ENCODE measurements at regions not wholly inside any gene's neighbourhood (a gene's known extent, or its start where the extent isn't known, plus 50 kb on each side); places are given as distances from the start of the nearest gene placed in this dataset.

DNA sequence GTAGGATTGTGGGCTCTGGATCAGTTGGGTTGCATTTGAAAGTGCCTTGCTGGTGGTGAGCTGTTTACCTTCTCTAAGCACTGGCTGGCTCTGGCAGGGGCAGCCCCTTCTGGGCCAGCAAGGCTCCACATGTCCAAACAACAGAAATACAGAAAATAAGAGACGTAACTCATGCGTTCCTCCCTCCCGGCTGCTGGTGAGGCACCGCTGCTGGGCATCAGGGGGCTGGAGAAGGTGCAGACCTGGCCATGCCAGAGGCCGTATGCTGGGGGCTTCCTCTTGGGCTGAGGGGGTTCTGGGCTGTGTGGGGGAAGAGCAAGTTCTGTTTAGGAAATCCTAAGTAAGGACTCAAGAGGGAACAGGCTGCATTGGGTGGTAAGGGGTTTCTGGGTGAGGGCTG is 140.6 kb downstream of the URI1 start:
- DNase-seq: no peak
- TF ChIP-seq EP300 (IDR thresholded peaks at IDR 0.05): no peak
- TF ChIP-seq, protein P1, sequence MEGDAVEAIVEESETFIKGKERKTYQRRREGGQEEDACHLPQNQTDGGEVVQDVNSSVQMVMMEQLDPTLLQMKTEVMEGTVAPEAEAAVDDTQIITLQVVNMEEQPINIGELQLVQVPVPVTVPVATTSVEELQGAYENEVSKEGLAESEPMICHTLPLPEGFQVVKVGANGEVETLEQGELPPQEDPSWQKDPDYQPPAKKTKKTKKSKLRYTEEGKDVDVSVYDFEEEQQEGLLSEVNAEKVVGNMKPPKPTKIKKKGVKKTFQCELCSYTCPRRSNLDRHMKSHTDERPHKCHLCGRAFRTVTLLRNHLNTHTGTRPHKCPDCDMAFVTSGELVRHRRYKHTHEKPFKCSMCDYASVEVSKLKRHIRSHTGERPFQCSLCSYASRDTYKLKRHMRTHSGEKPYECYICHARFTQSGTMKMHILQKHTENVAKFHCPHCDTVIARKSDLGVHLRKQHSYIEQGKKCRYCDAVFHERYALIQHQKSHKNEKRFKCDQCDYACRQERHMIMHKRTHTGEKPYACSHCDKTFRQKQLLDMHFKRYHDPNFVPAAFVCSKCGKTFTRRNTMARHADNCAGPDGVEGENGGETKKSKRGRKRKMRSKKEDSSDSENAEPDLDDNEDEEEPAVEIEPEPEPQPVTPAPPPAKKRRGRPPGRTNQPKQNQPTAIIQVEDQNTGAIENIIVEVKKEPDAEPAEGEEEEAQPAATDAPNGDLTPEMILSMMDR (IDR thresholded peaks at IDR 0.05): no peak
- TF ChIP-seq POLR2A (IDR thresholded peaks at IDR 0.05): no peak
- H3K27me3 ChIP-seq: no peaks in the 10 kb centered on the region
- WGBS, 3 donors: 76 to 94% (median 94%) methylated on average over 5 of the region's 5 CpGs
- peaks cover 11% of the 10 kb centered on the region for H3K4me1 ChIP-seq (ENCODE audit: insufficient read depth)
- peaks cover 0 to 3% of the 10 kb centered on the region in 2 donors for H3K9me3 ChIP-seq
- no peaks in the 10 kb centered on the region for H3K36me3 ChIP-seq
- intact Hi-C loops (cut with DNase I): no loop called here
- no peak overlapping the region for H3K27ac ChIP-seq
- H3K4me3 ChIP-seq: no peak overlapping the region

DNA sequence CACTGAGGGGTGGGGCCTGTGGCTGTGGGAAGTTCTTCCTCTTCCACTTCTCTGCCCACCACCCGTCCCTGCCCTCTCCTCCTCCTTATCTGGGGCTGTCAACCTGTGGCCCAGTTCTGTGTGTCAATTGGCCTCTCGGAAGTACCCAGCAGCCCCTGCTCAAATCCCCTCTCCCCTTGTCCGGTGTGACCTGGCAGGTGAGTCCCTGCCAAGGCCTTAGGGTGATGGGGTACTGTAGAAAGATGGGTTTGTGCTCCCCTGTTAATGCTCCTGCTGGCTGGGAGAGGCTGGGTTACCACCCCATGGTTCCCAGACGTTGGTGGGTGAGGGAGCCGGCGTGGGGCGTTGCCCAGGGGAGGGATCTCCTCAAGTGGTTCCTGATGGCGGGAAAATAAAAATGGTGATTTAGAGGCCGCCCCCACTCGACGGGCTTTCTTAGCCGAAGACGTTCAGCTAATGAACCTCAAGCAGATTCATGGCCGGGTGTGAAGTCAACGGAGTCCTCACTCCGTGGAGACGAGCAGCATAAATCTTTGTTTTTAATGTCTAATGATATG is 141.2 kb downstream of the URI1 start:
- H3K36me3 ChIP-seq: no peaks in the 10 kb centered on the region
- H3K9me3 ChIP-seq: peaks cover 0 to 3% of the 10 kb centered on the region in 2 donors
- peaks cover 11% of the 10 kb centered on the region for H3K4me1 ChIP-seq (ENCODE audit: insufficient read depth)
- TF ChIP-seq, protein P1 (IDR thresholded peaks at IDR 0.05): no peak
- TF ChIP-seq EP300 (IDR thresholded peaks at IDR 0.05) (no peak), POLR2A (IDR thresholded peaks at IDR 0.05) (no peak)
- H3K27me3 ChIP-seq: no peaks in the 10 kb centered on the region
- intact Hi-C loops (cut with DNase I): no loop called here
- H3K27ac ChIP-seq: no peak overlapping the region
- no peak overlapping the region for H3K4me3 ChIP-seq
- whole genome bisulfite sequencing, 3 donors: 46 to 54% (median 47%) methylated on average over 17 of the region's 17 CpGs
- DNase-seq: no peak

DNA sequence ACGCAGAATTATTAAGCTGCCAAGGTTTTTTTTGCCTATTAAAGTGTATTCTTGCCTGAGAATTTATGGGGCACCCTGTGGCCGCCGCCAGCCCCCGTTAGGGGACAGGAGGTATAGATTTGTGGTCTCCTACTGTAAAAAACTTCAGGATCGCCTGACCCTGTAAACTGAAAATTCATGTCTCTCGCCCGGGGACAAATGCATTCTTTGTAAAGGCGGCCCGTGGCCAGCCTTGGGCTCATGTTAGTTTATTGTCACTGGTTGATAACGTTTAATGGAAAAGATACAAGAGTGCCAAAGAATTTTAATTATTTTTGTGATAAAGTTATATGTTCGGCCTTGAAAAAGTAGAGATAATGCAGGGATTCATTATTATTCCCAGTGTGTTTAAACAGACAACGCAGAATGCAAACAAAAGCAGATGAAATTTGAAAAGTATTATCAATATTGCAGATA is 141.7 kb downstream of the URI1 start:
- H3K27ac ChIP-seq: no peak overlapping the region
- peaks cover 11% of the 10 kb centered on the region for H3K4me1 ChIP-seq (ENCODE audit: insufficient read depth)
- no peaks in the 10 kb centered on the region for H3K36me3 ChIP-seq
- H3K9me3 ChIP-seq: peaks cover 0 to 3% of the 10 kb centered on the region in 2 donors
- no peaks in the 10 kb centered on the region for H3K27me3 ChIP-seq
- intact Hi-C loops (cut with DNase I): no loop called here
- DNase-seq: no peak
- WGBS, 3 donors: 13 to 28% (median 27%) methylated on average over 12 of the region's 12 CpGs
- no peak for TF ChIP-seq POLR2A (IDR thresholded peaks at IDR 0.05)
- TF ChIP-seq EP300 (IDR thresholded peaks at IDR 0.05): no peak
- TF ChIP-seq, protein P1 (IDR thresholded peaks at IDR 0.05): no peak
- no peak overlapping the region for H3K4me3 ChIP-seq

DNA sequence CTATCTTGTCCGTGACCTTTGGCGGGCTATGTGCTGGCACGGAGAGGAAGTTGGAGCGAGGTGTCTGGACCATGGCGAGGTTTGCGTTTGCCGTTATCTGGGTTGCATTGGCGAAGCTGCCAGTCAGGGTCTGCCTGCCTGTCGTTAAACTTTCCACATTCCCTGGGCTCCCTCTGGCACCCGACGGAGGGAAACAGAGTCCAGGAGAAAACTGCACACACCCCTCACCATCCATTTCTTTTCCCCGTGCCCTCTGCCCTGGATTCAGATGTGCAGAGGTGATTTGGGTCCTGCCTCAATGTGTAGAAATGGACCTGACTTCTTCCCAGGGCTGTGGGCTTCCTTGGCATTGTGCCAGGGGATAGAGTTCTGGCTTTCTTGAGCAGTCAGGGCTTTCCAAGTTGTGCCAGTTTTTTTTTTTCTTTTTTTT is 142.4 kb downstream of the URI1 start:
- no peak for DNase-seq
- H3K36me3 ChIP-seq: no peaks in the 10 kb centered on the region
- WGBS, 3 donors: 21 to 40% (median 26%) methylated on average over 12 of the region's 12 CpGs
- H3K4me3 ChIP-seq: no peak overlapping the region
- H3K27ac ChIP-seq: no peak overlapping the region
- TF ChIP-seq EP300 (IDR thresholded peaks at IDR 0.05) (no peak), POLR2A (IDR thresholded peaks at IDR 0.05) (no peak)
- TF ChIP-seq, protein P1 (IDR thresholded peaks at IDR 0.05): no peak
- H3K27me3 ChIP-seq: no peaks in the 10 kb centered on the region
- peaks cover 11% of the 10 kb centered on the region for H3K4me1 ChIP-seq (ENCODE audit: insufficient read depth)
- H3K9me3 ChIP-seq: peaks cover 0 to 3% of the 10 kb centered on the region in 2 donors
- intact Hi-C loops (cut with DNase I): no loop called here
